Psoas muscle (tissue), 7 donors: ENCODE measurements at regions not wholly inside any gene's neighbourhood (a gene's known extent, or its start where the extent isn't known, plus 50 kb on each side); places are given as distances from the start of the nearest gene placed in this dataset.

Experiments
- ATAC-seq, 4 donors: fragments of 200-7000 bp; cut with Tn5 transposase; one replicate each; pipeline ENCODE4 v1.9.1; 2020; ENCODE audit warnings: moderate library complexity in 3 of 4, mild to moderate bottlenecking in 2 of 4
- DNase-seq, 2 donors: peaks; one replicate each; pipeline ENCODE4 v3.0.0-alpha.2; 2020
- H3K27ac ChIP-seq: fragments of 200-600 bp; one replicate; pipeline ENCODE4 v1.8.0; 2022
- H3K27me3 ChIP-seq, 3 donors: fragments of 200-600 bp in 1 of 3; one replicate each; pipeline versions ENCODE4 v1.6.1 to v1.8.0; 2013 to 2022; ENCODE audit warnings: low read length in 2 of 3, mild to moderate bottlenecking in 2 of 3, moderate library complexity in 1 of 3; ENCODE audit not compliant: insufficient read depth in 3 of 3
- H3K36me3 ChIP-seq, 2 donors: fragments of 200-600 bp in 1 of 2; one replicate each; pipeline versions ENCODE4 v1.6.1 to v1.8.0; 2013 to 2022; ENCODE audit warnings: low read depth in 1 of 2, mild to moderate bottlenecking in 1 of 2, moderate library complexity in 1 of 2; ENCODE audit not compliant: insufficient read depth in 1 of 2
- H3K4me1 ChIP-seq: fragments of 200-600 bp; one replicate; pipeline ENCODE4 v1.8.0; 2022
- H3K4me3 ChIP-seq: fragments of 200-600 bp; one replicate; pipeline ENCODE4 v1.8.0; 2022; ENCODE audit warnings: mild to moderate bottlenecking
- H3K9me3 ChIP-seq: fragments of 200-600 bp; one replicate; pipeline ENCODE4 v1.8.0; 2022
- CTCF ChIP-seq: fragments of 200-600 bp; IDR thresholded peaks from one replicate; pipeline ENCODE4 v1.8.0; 2022; ENCODE audit warnings: antibody characterized with exemption
- WGBS, 3 donors: extraction: QIAGEN DNeasy Blood & Tissue Kit; methylation state at CpG; one replicate each; pipeline versions ENCODE4 v1.1.6 to v1.1.7; 2013; 5-methylcytosine and 5-hydroxymethylcytosine counted together
- intact Hi-C, 2 donors: fragments of 100-400 bp; cut with DNase I; formaldehyde crosslinking; loops; one replicate each; pipeline versions ENCODE4 v1.11.0 to v1.14.2; 2022
- donor health status: healthy with polysubstance abuse.
- donor health status: DM: no; HTN: no; CAD: no; lungs with moderate emphysema.
- donor health status: Bipolar disorder and iron deficiency.
- donor health status: healthy.
- donor health status: DM: yes; HTN: yes; CAD: no.
- donor health status: DM: no; HTN: no; CAD: no.
- donor health status: DM: yes; HTN: yes; CAD: no.

GRCh38 chr2:196555726-196556125 lies 83.8 kb upstream of the CCDC150 start:
- no peak for DNase-seq
- Histone ChIP-seq H3K4me1 (no peaks in the 10 kb centered on the region), H3K27ac (no peak overlapping the region), H3K4me3 (no peak overlapping the region), H3K27me3 (no peaks in the 10 kb centered on the region), H3K36me3 (no peaks in the 10 kb centered on the region), H3K9me3 (no peaks in the 10 kb centered on the region)
- WGBS, 3 donors, result 63 to 83% (median 65%) methylated on average over 1 of the region's 1 CpG
- ATAC-seq, result no peak
- intact Hi-C loops, result no loop called here
- TF ChIP-seq CTCF, result no peak

GRCh38 chr2:196558497-196558896 lies 81.0 kb upstream of the CCDC150 start:
- no peaks in the 10 kb centered on the region for H3K27me3 ChIP-seq
- no peaks in the 10 kb centered on the region for H3K9me3 ChIP-seq
- intact Hi-C loops, result no loop called here
- TF ChIP-seq CTCF, result no peak
- H3K36me3 ChIP-seq, result no peaks in the 10 kb centered on the region
- H3K4me1 ChIP-seq, result no peaks in the 10 kb centered on the region
- ATAC-seq (no peak), DNase-seq (no peak)
- 49 to 53% (median 50%) methylated on average over 3 of the region's 3 CpGs for WGBS, 3 donors
- H3K27ac ChIP-seq, result no peak overlapping the region
- no peak overlapping the region for H3K4me3 ChIP-seq

- TF ChIP-seq CTCF, result no peak
- intact Hi-C loops, result no loop called here
- Histone ChIP-seq H3K4me3 (no peak overlapping the region), H3K4me1 (no peaks in the 10 kb centered on the region), H3K9me3 (no peaks in the 10 kb centered on the region), H3K27ac (no peak overlapping the region), H3K36me3 (no peaks in the 10 kb centered on the region), H3K27me3 (no peaks in the 10 kb centered on the region)
- DNase-seq (no peak), ATAC-seq (no peak)
These were observed 75.6 kb upstream of the CCDC150 start for GRCh38 chr2:196563876-196564275.

GRCh38 chr2:196565106-196565765 lies 74.3 kb upstream of the CCDC150 start:
- no peak for DNase-seq
- Histone ChIP-seq H3K9me3 (no peaks in the 10 kb centered on the region), H3K4me1 (no peaks in the 10 kb centered on the region), H3K36me3 (no peaks in the 10 kb centered on the region), H3K27ac (no peak overlapping the region), H3K27me3 (no peaks in the 10 kb centered on the region), H3K4me3 (no peak overlapping the region)
- 76 to 84% (median 83%) methylated on average over 1 of the region's 1 CpG for WGBS, 3 donors
- TF ChIP-seq CTCF, result no peak
- ATAC-seq, result no peak
- intact Hi-C loops, result no loop called here

- no peak overlapping the region for H3K27ac ChIP-seq
- no peaks in the 10 kb centered on the region for H3K9me3 ChIP-seq
- whole genome bisulfite sequencing, 3 donors, result 93 to 97% (median 95%) methylated on average over 6 of the region's 6 CpGs
- no peaks in the 10 kb centered on the region for H3K27me3 ChIP-seq
- no peaks in the 10 kb centered on the region for H3K36me3 ChIP-seq
- intact Hi-C loops, result no loop called here
- DNase-seq (no peak), ATAC-seq (no peak)
- H3K4me1 ChIP-seq, result no peaks in the 10 kb centered on the region
- no peak overlapping the region for H3K4me3 ChIP-seq
- no peak for TF ChIP-seq CTCF
These were observed 73.5 kb upstream of the CCDC150 start for GRCh38 chr2:196565982-196566381.
